ENCODE measurements at regions not wholly inside any gene's neighbourhood (a gene's known extent, or its start where the extent isn't known, plus 50 kb on each side); places are given as distances from the start of the nearest gene placed in this dataset.

DNA sequence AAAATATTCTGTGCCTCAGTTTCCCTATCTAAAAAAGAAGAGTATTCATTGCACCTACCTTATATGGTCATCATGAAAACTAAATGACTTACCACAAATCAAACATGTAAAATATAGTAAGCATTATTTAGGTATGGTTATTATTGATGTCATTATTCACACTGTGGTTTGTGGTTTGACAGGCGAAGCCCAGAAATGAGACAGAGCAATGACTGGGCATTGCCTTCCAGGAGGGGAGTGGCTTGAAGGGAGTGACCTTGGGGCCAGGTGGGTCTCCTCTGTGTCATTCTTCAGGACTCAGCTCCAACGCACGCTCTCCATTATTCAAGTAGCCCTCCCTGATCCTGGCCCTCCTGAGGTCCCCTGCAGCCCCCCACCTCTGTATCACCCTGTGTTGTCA lies 133.7 kb downstream of the DMRTA2 start:
- no peak for DNase-seq

- DNase-seq, result no peak
These were observed 137.2 kb downstream of the DMRTA2 start for GRCh38 chr1:50285994-50286393.

DNA sequence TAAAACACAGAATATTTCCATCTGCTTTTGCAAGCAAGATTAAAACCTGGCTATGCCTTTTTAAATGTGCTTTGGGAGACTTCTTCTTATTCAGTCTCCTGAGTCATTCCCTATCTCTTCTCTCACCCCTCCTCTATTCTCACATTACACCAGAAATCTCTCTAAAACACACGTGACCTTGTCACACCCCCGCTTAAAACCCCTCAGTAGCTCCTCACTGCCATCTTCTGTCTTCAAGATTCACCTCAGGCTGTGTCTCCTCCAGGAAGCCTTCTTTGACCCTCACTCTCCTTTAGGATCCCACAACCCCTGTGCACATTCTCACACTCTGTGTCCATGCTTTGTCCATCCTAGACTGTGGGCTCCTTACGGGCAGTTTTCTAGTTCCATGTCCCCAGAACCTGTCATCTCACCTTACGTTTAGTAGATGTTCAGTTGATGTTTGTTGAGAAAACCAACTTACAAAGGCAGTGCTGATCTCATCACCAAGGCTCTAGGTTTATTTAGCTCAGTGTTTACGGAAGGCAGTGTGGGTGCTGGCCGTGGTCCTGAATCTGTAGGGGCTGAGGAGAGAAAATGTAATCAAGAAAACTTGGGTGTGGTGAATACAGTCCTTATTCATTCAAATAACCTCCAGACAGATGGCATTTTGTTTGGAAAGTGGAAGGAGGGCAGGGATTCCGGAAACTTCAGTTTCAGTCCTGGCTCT lies 143.5 kb downstream of the DMRTA2 start:
- no peak for DNase-seq

DNA sequence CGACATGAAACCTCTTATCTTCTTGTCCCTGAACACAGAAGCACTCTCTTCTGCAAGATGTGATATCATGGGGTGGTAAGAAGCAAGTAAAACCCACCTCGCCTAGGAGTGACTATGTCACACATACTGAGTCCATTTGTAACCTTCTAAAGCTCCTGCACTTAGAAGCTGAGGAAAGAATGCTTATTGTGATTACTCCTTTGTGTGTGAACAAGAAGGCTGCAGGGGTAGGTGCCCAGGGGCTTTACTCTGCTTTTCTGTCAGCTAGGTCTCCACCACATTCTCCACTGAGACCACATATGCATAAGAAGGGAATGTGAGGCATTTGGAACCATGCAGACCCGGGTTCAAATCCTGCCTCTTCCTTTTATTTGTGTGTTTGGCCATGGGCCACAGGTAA lies 144.3 kb downstream of the DMRTA2 start:
- no peak for DNase-seq

- no peak for DNase-seq
These were observed 144.8 kb downstream of the DMRTA2 start for GRCh38 chr1:50278410-50278809.

DNA sequence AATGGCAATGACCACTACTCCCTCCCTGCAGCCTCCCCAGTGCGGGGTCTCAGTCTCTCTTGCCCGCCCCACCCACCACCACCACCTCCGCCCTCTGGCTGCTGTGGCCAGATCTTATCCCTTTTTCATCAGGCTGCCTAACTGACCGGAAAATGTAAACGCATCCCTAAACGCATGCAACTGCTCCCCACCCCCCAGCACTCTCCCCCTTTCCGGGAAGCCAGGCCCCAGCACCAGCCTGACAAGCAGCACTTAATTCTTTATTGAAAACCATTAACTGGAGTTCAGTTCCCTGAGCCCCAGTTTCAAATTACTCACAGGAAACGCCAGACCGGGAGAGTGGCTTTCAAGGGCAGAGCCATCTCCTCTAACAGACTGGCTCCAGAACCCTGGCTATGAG lies 147.7 kb downstream of the DMRTA2 start:
- no peak for DNase-seq

GRCh38 chr1:50272912-50273311 lies 150.3 kb downstream of the DMRTA2 start:
- DNase-seq, result no peak

GRCh38 chr1:50271968-50272578 lies 151.2 kb downstream of the DMRTA2 start:
- no peak for DNase-seq

- no peak for DNase-seq
These were observed 151.9 kb downstream of the DMRTA2 start for GRCh38 chr1:50271337-50271736.

DNA sequence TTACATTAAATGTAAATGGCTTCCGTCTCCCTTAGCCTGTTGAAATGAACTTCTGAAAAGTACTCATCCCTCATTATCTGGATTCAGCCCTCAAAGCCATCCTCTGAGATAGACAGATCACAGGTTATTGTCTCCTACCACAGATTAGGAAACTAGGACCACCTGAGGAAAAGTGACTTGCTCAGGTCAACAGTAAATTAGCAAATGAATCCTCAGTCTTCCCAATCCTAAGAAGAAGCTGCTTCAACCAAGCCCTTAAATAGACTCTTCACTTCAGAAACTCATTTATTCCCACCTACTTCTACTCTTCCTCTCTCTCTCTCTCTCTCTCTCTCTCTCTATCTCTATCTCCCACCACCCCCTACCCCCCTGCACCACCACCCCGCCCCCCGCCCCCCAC lies 152.3 kb downstream of the DMRTA2 start:
- DNase-seq, result no peak

DNA sequence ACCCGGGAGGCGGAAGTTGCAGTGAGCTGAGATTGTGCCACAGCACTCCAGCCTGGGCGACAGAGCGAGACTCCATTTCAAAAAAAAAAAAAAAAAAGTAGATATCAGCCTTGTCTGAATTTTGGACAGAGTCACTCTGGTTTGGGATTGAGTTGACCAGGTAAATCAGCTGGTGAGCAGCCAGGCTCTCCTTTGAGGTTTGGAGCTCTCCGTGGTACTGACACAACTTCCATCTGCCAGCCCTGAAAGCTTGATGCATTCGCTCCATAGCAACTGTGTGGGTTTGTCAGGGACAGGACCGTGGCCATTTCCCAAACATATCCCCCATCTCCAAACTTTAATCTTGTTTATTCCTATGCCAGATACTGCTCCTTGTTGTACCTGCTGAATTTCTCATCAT lies 155.2 kb downstream of the DMRTA2 start:
- no peak for DNase-seq

DNA sequence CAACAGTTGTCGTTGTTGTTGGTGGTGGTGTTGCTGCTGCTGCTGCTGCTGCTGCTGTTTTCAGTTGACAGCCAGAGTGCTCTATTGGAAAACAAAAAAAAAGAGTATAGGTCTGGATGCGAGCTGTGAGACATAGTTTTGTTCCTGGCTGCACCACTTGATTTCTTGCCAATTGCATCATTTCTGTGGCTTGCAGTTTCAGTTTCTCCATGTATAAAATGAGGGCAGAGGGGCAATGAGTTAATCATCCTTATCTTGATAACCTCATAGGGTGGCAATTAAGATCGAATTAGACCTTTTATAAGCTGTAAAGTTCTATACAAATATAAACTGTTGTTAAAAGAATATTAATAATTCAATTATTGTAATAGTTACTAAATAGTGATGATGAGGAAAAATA lies 156.7 kb downstream of the DMRTA2 start:
- no peak for DNase-seq

GRCh38 chr1:50265790-50266314 lies 157.1 kb downstream of the ELAVL4 start:
- DNase-seq, result no peak

GRCh38 chr1:50264590-50264989 lies 155.9 kb downstream of the ELAVL4 start:
- DNase-seq, result no peak

DNA sequence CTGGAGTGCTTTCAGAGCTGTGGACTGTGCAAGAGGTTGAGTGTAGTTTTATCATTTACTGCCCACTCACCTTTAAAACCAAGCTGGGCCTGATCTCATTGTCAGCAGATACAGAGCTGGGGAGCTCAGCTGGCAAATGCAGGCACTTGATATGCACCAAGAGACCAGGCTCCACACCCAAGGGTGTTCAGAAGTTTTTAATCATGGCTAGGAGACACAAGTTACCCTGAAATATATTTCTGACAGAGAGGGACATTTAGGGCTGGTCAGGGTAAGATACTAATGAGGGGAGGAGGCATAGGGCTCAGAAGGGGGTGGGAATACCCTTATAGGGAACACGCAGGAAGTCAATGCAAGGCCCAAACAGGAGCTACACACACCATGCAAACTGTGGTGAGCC lies 153.7 kb downstream of the ELAVL4 start:
- DNase-seq, result no peak

- DNase-seq, result no peak
These were observed 153.2 kb downstream of the ELAVL4 start for GRCh38 chr1:50261951-50262350.

DNA sequence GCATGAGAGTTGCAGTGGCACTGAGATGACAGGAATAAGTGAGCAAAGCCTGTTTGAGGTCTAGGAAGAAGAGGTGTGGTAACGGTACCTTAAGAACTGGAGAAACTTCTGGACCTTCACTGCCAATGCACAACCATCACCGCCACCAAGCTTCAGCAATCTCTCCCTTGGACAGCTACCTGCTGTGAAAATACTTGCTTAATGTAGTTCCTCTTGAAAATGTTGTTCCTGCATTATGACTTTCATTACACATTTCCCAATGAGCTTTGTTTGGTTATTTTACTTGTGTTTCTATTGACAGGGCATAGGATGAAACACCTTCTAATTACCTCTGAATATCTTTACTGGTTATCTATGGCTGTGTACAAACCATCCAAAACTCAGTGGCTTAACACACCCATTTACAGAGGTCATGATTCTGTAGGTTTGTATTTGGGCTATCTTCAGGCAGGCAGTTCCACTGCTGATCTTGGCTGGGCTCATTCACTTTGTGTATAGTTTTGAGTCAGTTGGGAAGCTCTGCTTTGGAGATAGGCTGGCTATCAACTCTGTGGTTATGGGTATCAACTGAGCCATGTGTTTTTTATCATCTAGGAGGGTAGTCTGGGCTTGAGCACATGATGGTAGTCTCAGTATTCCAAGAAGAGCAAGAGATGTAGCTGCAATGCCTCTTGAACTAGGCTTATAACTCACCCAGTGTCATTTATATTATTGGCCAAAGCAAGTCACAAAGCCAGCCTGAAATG lies 149.4 kb downstream of the ELAVL4 start:
- DNase-seq, result no peak

GRCh38 chr1:50257029-50257428 lies 148.3 kb downstream of the ELAVL4 start:
- no peak for DNase-seq
